Type B pancreatic cell (in vitro differentiated cells): ENCODE measurements at regions not wholly inside any gene's neighbourhood (a gene's known extent, or its start where the extent isn't known, plus 50 kb on each side); places are given as distances from the start of the nearest gene placed in this dataset.
"Not testable (repeated sequence)": the region's sequence is repeated elsewhere in the genome, so short reads cannot be mapped to it uniquely, and the experiment has no call there.

Source experiments
- DNase-seq: peaks from one replicate; pipeline ENCODE4 v3.0.0; 2021; ENCODE audit warnings: mixed read lengths; ENCODE audit not compliant: unreplicated experiment; ENCODE audit errors: extremely low spot score
- H3K27ac Mint-ChIP-seq: 2 replicates; pipeline ENCODE4 v1.8.0; 2021; ENCODE audit warnings: mild to moderate bottlenecking, mixed read lengths
- H3K27me3 Mint-ChIP-seq: 2 replicates; pipeline ENCODE4 v1.8.0; 2021; ENCODE audit warnings: mixed read lengths
- H3K36me3 Mint-ChIP-seq: 2 replicates; pipeline ENCODE4 v1.8.0; 2021; ENCODE audit warnings: mixed read lengths
- H3K4me1 Mint-ChIP-seq: one replicate; pipeline ENCODE4 v1.8.0; 2021; ENCODE audit warnings: mixed read lengths; ENCODE audit not compliant: unreplicated experiment
- H3K4me3 Mint-ChIP-seq: 2 replicates; pipeline ENCODE4 v1.8.0; 2021; ENCODE audit warnings: mild to moderate bottlenecking, mixed read lengths
- H3K9me3 Mint-ChIP-seq: 2 replicates; pipeline ENCODE4 v1.8.0; 2021; ENCODE audit warnings: mixed read lengths
- CTCF ChIP-seq: fragments of 200-600 bp; sonication (generic); conservative IDR thresholded peaks from 2 replicates; pipeline ENCODE4 v1.5.0; 2021; ENCODE audit warnings: antibody characterized with exemption, mild to moderate bottlenecking

GRCh38 chr12:131316388-131316787, 362.7 kb downstream of the ADGRD1 start:
- no peak for TF ChIP-seq CTCF
- peaks cover 18% of the 10 kb centered on the region for H3K27me3 Mint-ChIP-seq

GRCh38 chr12:131318045-131318685, 364.5 kb downstream of the ADGRD1 start:
- no peak for DNase-seq
- no peak overlapping the region for H3K27ac Mint-ChIP-seq

More at GRCh38 chr12:131316388-131316787, 362.7 kb downstream of the ADGRD1 start:
- Mint-ChIP-seq H3K36me3 (no peaks in the 10 kb centered on the region), H3K27ac (no peak overlapping the region), H3K9me3 (no peaks in the 10 kb centered on the region), H3K4me3 (no peak overlapping the region), H3K4me1 (peaks cover 4% of the 10 kb centered on the region)
- DNase-seq = no peak

GRCh38 chr12:131321988-131322387, 368.3 kb downstream of the ADGRD1 start:
- H3K9me3 Mint-ChIP-seq = no peaks in the 10 kb centered on the region
- no peak overlapping the region for H3K27ac Mint-ChIP-seq
- H3K4me1 Mint-ChIP-seq = no peaks in the 10 kb centered on the region
- H3K27me3 Mint-ChIP-seq = peaks cover 13% of the 10 kb centered on the region
- no peaks in the 10 kb centered on the region for H3K36me3 Mint-ChIP-seq
- no peak for TF ChIP-seq CTCF
- DNase-seq = no peak
- no peak overlapping the region for H3K4me3 Mint-ChIP-seq

More at GRCh38 chr12:131318045-131318685, 364.5 kb downstream of the ADGRD1 start:
- Mint-ChIP-seq H3K27me3 (peaks cover 9% of the 10 kb centered on the region), H3K9me3 (no peaks in the 10 kb centered on the region), H3K4me1 (no peaks in the 10 kb centered on the region), H3K36me3 (no peaks in the 10 kb centered on the region), H3K4me3 (no peak overlapping the region)
- no peak for TF ChIP-seq CTCF

GRCh38 chr12:131322460-131322859, 368.8 kb downstream of the ADGRD1 start:
- not testable (repeated sequence) for H3K36me3 Mint-ChIP-seq, H3K4me3 Mint-ChIP-seq, H3K9me3 Mint-ChIP-seq, H3K4me1 Mint-ChIP-seq, DNase-seq, H3K27ac Mint-ChIP-seq
- peaks cover 15% of the 10 kb centered on the region for H3K27me3 Mint-ChIP-seq

- H3K4me1 Mint-ChIP-seq = no peaks in the 10 kb centered on the region
- H3K9me3 Mint-ChIP-seq = no peaks in the 10 kb centered on the region
- peaks cover 12% of the 10 kb centered on the region for H3K27me3 Mint-ChIP-seq
- no peaks in the 10 kb centered on the region for H3K36me3 Mint-ChIP-seq
- DNase-seq = no peak
- TF ChIP-seq CTCF = no peak
- H3K27ac Mint-ChIP-seq = no peak overlapping the region
- H3K4me3 Mint-ChIP-seq = no peak overlapping the region
These were observed 370.2 kb downstream of the ADGRD1 start for GRCh38 chr12:131323879-131324278.

- peak; percentile 41 for TF ChIP-seq CTCF
- H3K36me3 Mint-ChIP-seq = no peaks in the 10 kb centered on the region
- DNase-seq = no peak
These were observed 374.1 kb downstream of the ADGRD1 start for GRCh38 chr12:131327521-131328488.

GRCh38 chr12:131328861-131329845, 375.4 kb downstream of the ADGRD1 start:
- H3K27ac Mint-ChIP-seq, H3K36me3 Mint-ChIP-seq, H3K4me1 Mint-ChIP-seq, H3K4me3 Mint-ChIP-seq, H3K9me3 Mint-ChIP-seq, DNase-seq: not testable (repeated sequence)
- peaks cover 18% of the 10 kb centered on the region for H3K27me3 Mint-ChIP-seq

More at GRCh38 chr12:131327521-131328488, 374.1 kb downstream of the ADGRD1 start:
- no peak overlapping the region for H3K4me3 Mint-ChIP-seq
- no peaks in the 10 kb centered on the region for H3K9me3 Mint-ChIP-seq
- peaks cover 18% of the 10 kb centered on the region for H3K27me3 Mint-ChIP-seq
- H3K27ac Mint-ChIP-seq = no peak overlapping the region
- no peaks in the 10 kb centered on the region for H3K4me1 Mint-ChIP-seq
